Nephron progenitor cell (in vitro differentiated cells): ENCODE measurements at regions not wholly inside any gene's neighbourhood (a gene's known extent, or its start where the extent isn't known, plus 50 kb on each side); places are given as distances from the start of the nearest gene placed in this dataset.
"Not testable (repeated sequence)": the region's sequence is repeated elsewhere in the genome, so short reads cannot be mapped to it uniquely, and the experiment has no call there.

Experiments used
- DNase-seq: peaks from one replicate; pipeline ENCODE4 v3.0.0; 2021
- H3K27ac Mint-ChIP-seq: 2 replicates; pipeline ENCODE4 v1.8.0; 2021; ENCODE audit warnings: mild to moderate bottlenecking, moderate library complexity, mixed read lengths
- H3K27me3 Mint-ChIP-seq: 2 replicates; pipeline ENCODE4 v1.8.0; 2021; ENCODE audit warnings: mild to moderate bottlenecking, low read depth, mixed read lengths; ENCODE audit not compliant: poor library complexity
- H3K36me3 Mint-ChIP-seq: 2 replicates; pipeline ENCODE4 v1.8.0; 2021; ENCODE audit warnings: low read depth, mixed read lengths
- H3K4me1 Mint-ChIP-seq: 2 replicates; pipeline ENCODE4 v1.8.0; 2021; ENCODE audit warnings: mixed read lengths
- H3K4me3 Mint-ChIP-seq: 2 replicates; pipeline ENCODE4 v1.8.0; 2021; ENCODE audit warnings: mild to moderate bottlenecking, moderate library complexity, mixed read lengths
- H3K9me3 Mint-ChIP-seq: 2 replicates; pipeline ENCODE4 v1.8.0; 2021; ENCODE audit warnings: mild to moderate bottlenecking, moderate library complexity, mixed read lengths
- TF ChIP-seq, protein P1 (sequence below): fragments of 200-600 bp; sonication (generic); IDR thresholded peaks from 2 replicates; pipeline ENCODE4 v1.5.0; 2021; ENCODE audit warnings: antibody characterized with exemption

- H3K4me1 Mint-ChIP-seq: no peaks in the 10 kb centered on the region
- H3K27me3 Mint-ChIP-seq: no peaks in the 10 kb centered on the region
These were observed 111.3 kb upstream of the SAMSN1 start for GRCh38 chr21:14657241-14658008.

DNA sequence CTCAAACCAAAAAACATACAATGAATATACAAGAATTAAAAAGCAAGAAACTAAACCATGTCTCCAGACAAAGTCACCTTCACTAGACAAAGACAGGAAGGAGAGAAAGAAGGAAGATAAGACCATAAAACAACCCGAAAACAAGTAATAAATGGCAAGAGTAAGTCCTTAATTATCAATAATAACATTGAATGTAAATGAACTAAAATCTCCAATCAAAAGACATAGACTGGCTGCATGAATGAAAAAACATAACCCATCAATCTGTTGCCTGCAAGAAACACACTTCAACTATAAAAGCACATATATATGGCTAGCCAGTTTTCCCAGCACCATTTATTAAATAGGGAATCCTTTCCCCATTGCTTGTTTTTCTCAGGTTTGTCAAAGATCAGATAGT is 100.8 kb upstream of the SAMSN1 start:
- Mint-ChIP-seq H3K4me3 (no peak overlapping the region), H3K9me3 (peaks cover 24% of the 10 kb centered on the region), H3K27ac (no peak overlapping the region), H3K36me3 (no peaks in the 10 kb centered on the region), H3K4me1 (no peaks in the 10 kb centered on the region), H3K27me3 (peaks cover 5% of the 10 kb centered on the region)
- no peak for DNase-seq
- TF ChIP-seq, protein P1, sequence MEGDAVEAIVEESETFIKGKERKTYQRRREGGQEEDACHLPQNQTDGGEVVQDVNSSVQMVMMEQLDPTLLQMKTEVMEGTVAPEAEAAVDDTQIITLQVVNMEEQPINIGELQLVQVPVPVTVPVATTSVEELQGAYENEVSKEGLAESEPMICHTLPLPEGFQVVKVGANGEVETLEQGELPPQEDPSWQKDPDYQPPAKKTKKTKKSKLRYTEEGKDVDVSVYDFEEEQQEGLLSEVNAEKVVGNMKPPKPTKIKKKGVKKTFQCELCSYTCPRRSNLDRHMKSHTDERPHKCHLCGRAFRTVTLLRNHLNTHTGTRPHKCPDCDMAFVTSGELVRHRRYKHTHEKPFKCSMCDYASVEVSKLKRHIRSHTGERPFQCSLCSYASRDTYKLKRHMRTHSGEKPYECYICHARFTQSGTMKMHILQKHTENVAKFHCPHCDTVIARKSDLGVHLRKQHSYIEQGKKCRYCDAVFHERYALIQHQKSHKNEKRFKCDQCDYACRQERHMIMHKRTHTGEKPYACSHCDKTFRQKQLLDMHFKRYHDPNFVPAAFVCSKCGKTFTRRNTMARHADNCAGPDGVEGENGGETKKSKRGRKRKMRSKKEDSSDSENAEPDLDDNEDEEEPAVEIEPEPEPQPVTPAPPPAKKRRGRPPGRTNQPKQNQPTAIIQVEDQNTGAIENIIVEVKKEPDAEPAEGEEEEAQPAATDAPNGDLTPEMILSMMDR: no peak

More at GRCh38 chr21:14657241-14658008, 111.3 kb upstream of the SAMSN1 start:
- Mint-ChIP-seq H3K27ac (no peak overlapping the region), H3K9me3 (no peaks in the 10 kb centered on the region), H3K4me3 (no peak overlapping the region), H3K36me3 (no peaks in the 10 kb centered on the region)
- no peak for DNase-seq
- TF ChIP-seq, protein P1: no peak

DNA sequence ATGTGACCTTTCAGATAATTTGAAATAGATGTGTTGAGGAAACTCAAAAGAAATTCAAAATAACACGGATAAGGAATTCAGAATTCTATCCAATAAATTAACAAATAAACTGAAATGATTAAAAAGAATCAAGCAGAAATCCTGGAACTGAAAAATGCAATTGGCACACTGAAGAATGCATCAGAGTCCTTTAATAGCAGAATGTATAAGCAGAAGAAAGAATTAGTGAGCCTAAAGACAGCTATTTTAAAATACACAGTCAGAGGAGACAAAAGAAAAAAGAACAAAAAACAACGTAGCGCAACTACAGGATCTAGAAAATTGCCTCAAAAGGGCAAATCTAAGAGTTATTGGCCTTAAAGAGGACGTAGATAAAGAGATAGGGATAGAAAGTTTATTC is 99.6 kb upstream of the SAMSN1 start:
- Mint-ChIP-seq H3K27me3 (peaks cover 5% of the 10 kb centered on the region), H3K27ac (no peak overlapping the region), H3K9me3 (peaks cover 24% of the 10 kb centered on the region), H3K4me1 (no peaks in the 10 kb centered on the region), H3K36me3 (no peaks in the 10 kb centered on the region), H3K4me3 (no peak overlapping the region)
- TF ChIP-seq, protein P1: no peak
- DNase-seq: no peak

- Mint-ChIP-seq H3K4me1 (no peaks in the 10 kb centered on the region), H3K27me3 (no peaks in the 10 kb centered on the region), H3K27ac (no peak overlapping the region), H3K4me3 (no peak overlapping the region), H3K36me3 (no peaks in the 10 kb centered on the region), H3K9me3 (peaks cover 2% of the 10 kb centered on the region)
- TF ChIP-seq, protein P1: no peak
- no peak for DNase-seq
These were observed 86.2 kb upstream of the SAMSN1 start for GRCh38 chr21:14632359-14632758.

DNA sequence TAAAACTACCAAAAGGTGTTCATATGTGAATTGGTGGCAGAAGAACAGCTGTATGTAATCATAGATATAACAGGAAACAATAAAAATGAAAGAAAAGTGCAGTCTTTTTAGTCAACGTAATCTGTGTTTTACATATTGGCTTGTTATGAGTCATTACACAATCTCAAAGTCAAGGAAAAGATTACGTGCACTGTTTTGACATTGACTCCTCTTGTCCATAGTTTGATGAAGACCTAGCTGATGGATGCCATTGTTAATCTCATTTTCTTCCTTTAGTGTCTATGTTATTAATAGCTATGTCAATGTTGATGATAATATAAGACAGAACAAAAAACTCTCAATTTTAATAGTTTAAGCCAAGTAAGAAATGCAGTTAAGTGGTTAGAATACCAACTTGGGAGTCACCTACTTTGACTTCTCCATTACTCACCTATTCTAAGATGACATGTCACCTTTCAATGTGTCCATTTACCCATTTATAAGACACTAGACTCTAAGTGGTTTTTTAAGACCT is 84.5 kb upstream of the SAMSN1 start:
- no peak for DNase-seq
- Mint-ChIP-seq H3K27me3 (no peaks in the 10 kb centered on the region), H3K4me3 (no peak overlapping the region), H3K27ac (no peak overlapping the region), H3K36me3 (no peaks in the 10 kb centered on the region), H3K4me1 (no peaks in the 10 kb centered on the region), H3K9me3 (peaks cover 4% of the 10 kb centered on the region)
- TF ChIP-seq, protein P1: no peak

DNA sequence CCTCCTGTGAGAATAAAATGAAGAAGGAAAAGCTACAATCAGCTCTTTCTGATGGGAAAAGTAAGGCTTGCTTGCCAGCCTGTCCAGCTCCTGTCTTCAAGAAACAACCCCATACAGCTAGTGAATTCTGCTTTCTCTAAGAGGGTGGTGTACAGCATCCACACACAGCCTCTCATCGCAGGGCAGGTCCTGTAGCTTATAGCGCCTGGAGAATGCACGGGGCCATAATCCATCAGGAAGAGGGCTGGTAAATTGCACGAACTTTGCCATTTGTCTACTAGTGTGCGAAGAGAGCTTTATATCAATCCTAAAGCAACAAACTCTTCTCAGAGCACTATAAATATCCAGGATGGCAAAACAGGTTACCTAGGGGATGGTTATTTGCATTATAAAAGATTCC is 83.3 kb upstream of the SAMSN1 start:
- peaks cover 10% of the 10 kb centered on the region for H3K9me3 Mint-ChIP-seq
- TF ChIP-seq, protein P1: no peak
- H3K4me3 Mint-ChIP-seq: no peak overlapping the region
- no peaks in the 10 kb centered on the region for H3K27me3 Mint-ChIP-seq
- no peaks in the 10 kb centered on the region for H3K4me1 Mint-ChIP-seq
- H3K36me3 Mint-ChIP-seq: no peaks in the 10 kb centered on the region
- H3K27ac Mint-ChIP-seq: no peak overlapping the region
- DNase-seq: no peak

DNA sequence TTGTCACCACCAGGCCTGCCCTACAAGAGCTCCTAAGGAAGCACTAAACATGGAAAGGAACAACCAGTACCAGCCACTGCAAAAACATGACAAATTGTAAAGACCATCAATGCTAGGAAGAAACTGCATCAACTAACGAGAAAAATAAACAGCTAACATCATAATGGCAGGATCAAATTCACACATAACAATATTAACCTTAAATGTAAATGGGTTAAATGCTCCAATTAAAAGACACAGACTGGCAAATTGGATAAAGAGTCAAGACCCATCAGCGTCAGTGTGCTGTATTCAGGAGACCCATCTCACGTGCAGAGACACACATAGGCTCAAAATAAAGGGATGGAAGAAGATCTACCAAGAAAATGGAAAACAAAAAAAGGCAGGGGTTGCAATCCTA is 77.0 kb upstream of the SAMSN1 start:
- not testable (repeated sequence) for H3K27ac Mint-ChIP-seq, H3K27me3 Mint-ChIP-seq, H3K4me1 Mint-ChIP-seq, H3K4me3 Mint-ChIP-seq, H3K36me3 Mint-ChIP-seq, DNase-seq
- H3K9me3 Mint-ChIP-seq: peaks cover 35% of the 10 kb centered on the region
